Testis (tissue), 2 donors: ENCODE measurements at regions not wholly inside any gene's neighbourhood (a gene's known extent, or its start where the extent isn't known, plus 50 kb on each side); places are given as distances from the start of the nearest gene placed in this dataset.

Experiments used
- DNase-seq: peaks from one replicate; pipeline ENCODE4 v3.0.0-alpha.2; 2019
- H3K27ac ChIP-seq, 2 donors: fragments of 200-600 bp; sonication (generic); one replicate each; pipeline ENCODE4 v1.5.1; 2019
- H3K27me3 ChIP-seq: fragments of 200-600 bp; sonication (generic); one replicate; pipeline ENCODE4 v1.5.1; 2019
- H3K36me3 ChIP-seq: fragments of 200-600 bp; sonication (generic); one replicate; pipeline ENCODE4 v1.5.1; 2017; ENCODE audit warnings: low read depth; ENCODE audit errors: missing control alignments
- H3K4me1 ChIP-seq: fragments of 200-600 bp; sonication (generic); one replicate; pipeline ENCODE4 v1.5.1; 2019
- H3K4me3 ChIP-seq, 2 donors: fragments of 200-600 bp; sonication (generic); one replicate each; pipeline ENCODE4 v1.5.1; 2017 to 2019
- H3K9me3 ChIP-seq: fragments of 200-600 bp; sonication (generic); one replicate; pipeline ENCODE4 v1.5.1; 2017
- CTCF ChIP-seq, 3 experiments: fragments of 450-650 bp in 2 of 3; fragments of 200-600 bp in 1 of 3; sonication (generic) in 1 of 3; IDR thresholded peaks; one replicate each; pipeline ENCODE4 v1.5.1; 2016 to 2019; ENCODE audit warnings: antibody characterized with exemption in 3 of 3, mild to moderate bottlenecking in 2 of 3, moderate library complexity in 1 of 3
- POLR2A ChIP-seq: fragments of 450-650 bp; IDR thresholded peaks from one replicate; pipeline ENCODE4 v1.6.1; 2017; ENCODE audit warnings: antibody characterized with exemption, mild to moderate bottlenecking, moderate library complexity
- WGBS, 2 donors: methylation state at CpG; one replicate each; pipeline ENCODE4 v1.1.5; 2018; 5-methylcytosine and 5-hydroxymethylcytosine counted together
- intact Hi-C: fragments of 100-400 bp; cut with DNase I; formaldehyde crosslinking; loops from one replicate; pipeline ENCODE4 v1.15.1; 2023; ENCODE audit warnings: low total_unique reads

- TF ChIP-seq CTCF (IDR thresholded peaks at IDR 0.05) (no peak), POLR2A (no peak)
- no peaks in the 10 kb centered on the region for H3K36me3 ChIP-seq
- H3K27me3 ChIP-seq: no peaks in the 10 kb centered on the region
- no peak overlapping the region for H3K27ac ChIP-seq
- no peaks in the 10 kb centered on the region for H3K9me3 ChIP-seq
- H3K4me1 ChIP-seq: no peaks in the 10 kb centered on the region
- DNase-seq: no peak
- WGBS, 2 donors: 62 to 72% methylated on average over 2 of the region's 2 CpGs
- no peak overlapping the region for H3K4me3 ChIP-seq
- intact Hi-C loops: no loop called here
Observed at GRCh38 chr4:38343608-38344007, 320.4 kb upstream of the KLF3 start.

GRCh38 chr4:38344929-38345328 lies 319.1 kb upstream of the KLF3 start:
- H3K27ac ChIP-seq: no peak overlapping the region
- no peak overlapping the region for H3K4me3 ChIP-seq
- WGBS, 2 donors: 75 to 84% methylated on average over 1 of the region's 1 CpG
- H3K27me3 ChIP-seq: no peaks in the 10 kb centered on the region
- H3K9me3 ChIP-seq: no peaks in the 10 kb centered on the region
- TF ChIP-seq CTCF (IDR thresholded peaks at IDR 0.05): no peak
- TF ChIP-seq POLR2A: no peak
- intact Hi-C loops: no loop called here
- DNase-seq: no peak
- no peaks in the 10 kb centered on the region for H3K36me3 ChIP-seq
- no peaks in the 10 kb centered on the region for H3K4me1 ChIP-seq

- no peaks in the 10 kb centered on the region for H3K4me1 ChIP-seq
- no peaks in the 10 kb centered on the region for H3K27me3 ChIP-seq
- H3K27ac ChIP-seq: no peak overlapping the region
- H3K4me3 ChIP-seq: no peak overlapping the region
- intact Hi-C loops: no loop called here
- no peaks in the 10 kb centered on the region for H3K9me3 ChIP-seq
- TF ChIP-seq POLR2A: no peak
- no peak for TF ChIP-seq CTCF (IDR thresholded peaks at IDR 0.05)
- H3K36me3 ChIP-seq: no peaks in the 10 kb centered on the region
- 89 to 91% methylated on average over 3 of the region's 3 CpGs for WGBS, 2 donors
- DNase-seq: no peak
Observed at GRCh38 chr4:38347251-38347650, 316.7 kb upstream of the KLF3 start.

- TF ChIP-seq CTCF (IDR thresholded peaks at IDR 0.05) (no peak), POLR2A (no peak)
- no peaks in the 10 kb centered on the region for H3K27me3 ChIP-seq
- H3K4me3 ChIP-seq: no peak overlapping the region
- intact Hi-C loops: no loop called here
- no peaks in the 10 kb centered on the region for H3K9me3 ChIP-seq
- H3K4me1 ChIP-seq: no peaks in the 10 kb centered on the region
- no peaks in the 10 kb centered on the region for H3K36me3 ChIP-seq
- DNase-seq: no peak
- no peak overlapping the region for H3K27ac ChIP-seq
- WGBS, 2 donors: 67 to 77% methylated on average over 1 of the region's 1 CpG
Observed at GRCh38 chr4:38354421-38354820, 309.6 kb upstream of the KLF3 start.

- Histone ChIP-seq H3K27me3 (no peaks in the 10 kb centered on the region), H3K4me3 (no peak overlapping the region), H3K27ac (no peak overlapping the region), H3K9me3 (no peaks in the 10 kb centered on the region), H3K36me3 (no peaks in the 10 kb centered on the region), H3K4me1 (no peaks in the 10 kb centered on the region)
- intact Hi-C loops: no loop called here
- 92% methylated on average over 5 of the region's 5 CpGs for WGBS, 2 donors
- no peak for DNase-seq
- no peak for TF ChIP-seq POLR2A
- no peak for TF ChIP-seq CTCF (IDR thresholded peaks at IDR 0.05)
Observed at GRCh38 chr4:38354872-38355271, 309.1 kb upstream of the KLF3 start.
